ENCODE measurements at regions not wholly inside any gene's neighbourhood (a gene's known extent, or its start where the extent isn't known, plus 50 kb on each side); places are given as distances from the start of the nearest gene placed in this dataset.
A peak's percentile ranks its signal among the peaks of the same experiment; 100 is the strongest.

DNA sequence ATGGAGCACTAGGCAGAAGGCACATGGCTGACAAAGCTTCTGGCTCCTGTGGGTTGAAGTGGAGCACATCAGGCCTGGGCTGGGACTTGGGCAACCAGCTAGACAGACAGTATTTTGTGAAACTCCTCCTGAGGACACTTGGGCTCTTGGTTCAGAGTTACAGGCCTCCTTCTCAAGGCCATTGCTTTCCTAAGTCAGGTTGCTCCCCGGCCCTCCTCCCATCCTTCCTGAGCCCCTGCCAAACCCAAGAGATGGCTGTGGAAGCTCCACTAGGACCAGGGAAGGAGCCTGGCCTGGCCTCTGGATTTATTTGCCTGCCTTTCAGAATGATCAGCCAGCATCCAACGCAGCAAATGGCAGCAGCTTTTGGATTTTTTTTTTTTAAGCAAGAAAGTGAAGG is 56.3 kb downstream of the MAGEF1 start:
- 77 to 93% methylated on average over 2 of the region's 2 CpGs for WGBS, 2 donors
- Histone ChIP-seq H3K9me3 (no peaks in the 10 kb centered on the region), H3K36me3 (no peaks in the 10 kb centered on the region), H3K4me1 (no peaks in the 10 kb centered on the region), H3K27me3 (no peaks in the 10 kb centered on the region), H3K27ac (no peak overlapping the region), H3K4me3 (no peak overlapping the region)
- intact Hi-C loops (cut with DNase I) = no loop called here
- TF ChIP-seq, protein P1, sequence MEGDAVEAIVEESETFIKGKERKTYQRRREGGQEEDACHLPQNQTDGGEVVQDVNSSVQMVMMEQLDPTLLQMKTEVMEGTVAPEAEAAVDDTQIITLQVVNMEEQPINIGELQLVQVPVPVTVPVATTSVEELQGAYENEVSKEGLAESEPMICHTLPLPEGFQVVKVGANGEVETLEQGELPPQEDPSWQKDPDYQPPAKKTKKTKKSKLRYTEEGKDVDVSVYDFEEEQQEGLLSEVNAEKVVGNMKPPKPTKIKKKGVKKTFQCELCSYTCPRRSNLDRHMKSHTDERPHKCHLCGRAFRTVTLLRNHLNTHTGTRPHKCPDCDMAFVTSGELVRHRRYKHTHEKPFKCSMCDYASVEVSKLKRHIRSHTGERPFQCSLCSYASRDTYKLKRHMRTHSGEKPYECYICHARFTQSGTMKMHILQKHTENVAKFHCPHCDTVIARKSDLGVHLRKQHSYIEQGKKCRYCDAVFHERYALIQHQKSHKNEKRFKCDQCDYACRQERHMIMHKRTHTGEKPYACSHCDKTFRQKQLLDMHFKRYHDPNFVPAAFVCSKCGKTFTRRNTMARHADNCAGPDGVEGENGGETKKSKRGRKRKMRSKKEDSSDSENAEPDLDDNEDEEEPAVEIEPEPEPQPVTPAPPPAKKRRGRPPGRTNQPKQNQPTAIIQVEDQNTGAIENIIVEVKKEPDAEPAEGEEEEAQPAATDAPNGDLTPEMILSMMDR (IDR thresholded peaks at IDR 0.05) = no peak
- FAIRE-seq (no peak), ATAC-seq (no peak), DNase-seq (no peak)

DNA sequence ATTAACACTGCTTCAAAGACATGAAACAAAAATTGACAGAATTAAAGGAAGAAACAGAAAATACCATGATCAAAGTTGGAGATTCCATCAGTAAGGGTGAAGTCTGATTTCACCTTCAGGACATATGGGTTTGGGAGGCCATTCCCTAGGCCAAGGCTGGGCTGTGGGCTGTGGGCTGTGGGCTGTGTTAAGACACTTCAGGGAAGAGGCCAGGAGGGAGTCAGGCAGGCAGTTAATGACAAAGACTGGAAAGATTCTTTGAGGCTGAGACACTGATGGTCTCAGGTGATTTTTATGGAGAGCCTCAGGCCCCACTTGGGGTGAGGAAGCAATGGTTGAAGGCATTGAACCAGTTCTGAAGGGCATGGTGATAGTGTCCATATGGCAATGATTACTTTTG is 57.5 kb downstream of the MAGEF1 start:
- ATAC-seq = no peak
- H3K27me3 ChIP-seq = no peaks in the 10 kb centered on the region
- no peaks in the 10 kb centered on the region for H3K36me3 ChIP-seq

DNA sequence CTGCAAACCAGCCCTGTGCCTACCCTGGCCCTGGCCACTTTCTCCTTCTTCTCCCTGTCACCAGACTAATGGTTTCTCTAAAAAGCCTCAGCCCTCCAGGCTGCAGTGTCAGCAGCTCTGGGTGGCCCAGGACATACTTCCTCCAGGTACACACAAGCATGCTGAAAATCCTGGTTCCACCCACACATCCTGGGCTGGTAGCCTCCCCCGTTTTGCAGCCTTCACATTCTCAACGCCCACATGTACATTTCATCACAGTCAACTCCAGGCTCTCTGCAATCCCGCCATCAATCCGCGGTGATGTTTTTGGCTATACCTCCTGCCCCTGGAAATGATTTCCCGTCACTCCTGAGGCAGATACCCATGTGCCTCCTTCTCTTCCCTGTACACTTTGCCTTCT is 59.4 kb downstream of the MAGEF1 start:
- Histone ChIP-seq H3K4me1 (no peaks in the 10 kb centered on the region), H3K27ac (no peak overlapping the region), H3K9me3 (no peaks in the 10 kb centered on the region), H3K4me3 (no peak overlapping the region), H3K27me3 (no peaks in the 10 kb centered on the region), H3K36me3 (no peaks in the 10 kb centered on the region)
- ATAC-seq (peak in 2 of 4 donors; percentile 46 to 59), FAIRE-seq (no peak), DNase-seq (no peak)
- intact Hi-C loops (cut with DNase I) = no loop called here
- TF ChIP-seq, protein P1 (IDR thresholded peaks at IDR 0.05) = no peak
- 59 to 76% methylated on average over 6 of the region's 6 CpGs for WGBS, 2 donors

More for the DNA sequence above, 57.5 kb downstream of the MAGEF1 start:
- TF ChIP-seq, protein P1 (IDR thresholded peaks at IDR 0.05) = no peak
- Histone ChIP-seq H3K27ac (no peak overlapping the region), H3K9me3 (no peaks in the 10 kb centered on the region), H3K4me1 (no peaks in the 10 kb centered on the region), H3K4me3 (no peak overlapping the region)
- DNase-seq (no peak), FAIRE-seq (no peak)
- intact Hi-C loops (cut with DNase I) = no loop called here

DNA sequence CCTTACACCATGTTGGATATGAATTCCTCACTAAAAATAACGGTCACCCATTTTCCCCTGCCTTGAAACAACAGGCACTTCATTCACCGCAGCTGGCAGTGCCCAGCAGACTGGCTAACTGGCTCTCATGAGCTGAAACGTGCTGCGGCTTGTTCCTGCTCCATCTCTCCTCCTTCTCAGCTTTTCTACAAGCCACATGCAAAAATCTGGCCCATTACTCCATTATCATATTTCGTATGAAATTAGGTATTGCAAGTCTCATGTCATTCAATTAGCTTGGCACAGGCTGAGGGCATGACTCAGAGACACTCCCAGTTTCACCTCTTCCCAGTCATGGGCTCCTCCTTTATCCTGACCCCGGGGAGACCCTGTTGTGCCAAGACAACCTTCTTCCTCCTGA is 60.0 kb downstream of the MAGEF1 start:
- ATAC-seq (peak in 2 of 4 donors; percentile 34 to 70), FAIRE-seq (no peak), DNase-seq (no peak)
- Histone ChIP-seq H3K27me3 (no peaks in the 10 kb centered on the region), H3K4me1 (no peaks in the 10 kb centered on the region), H3K9me3 (no peaks in the 10 kb centered on the region), H3K36me3 (no peaks in the 10 kb centered on the region), H3K27ac (no peak overlapping the region), H3K4me3 (no peak overlapping the region)
- intact Hi-C loops (cut with DNase I) = no loop called here
- TF ChIP-seq, protein P1 (IDR thresholded peaks at IDR 0.05) = no peak
- WGBS, 2 donors = 88 to 89% methylated on average over 6 of the region's 6 CpGs

DNA sequence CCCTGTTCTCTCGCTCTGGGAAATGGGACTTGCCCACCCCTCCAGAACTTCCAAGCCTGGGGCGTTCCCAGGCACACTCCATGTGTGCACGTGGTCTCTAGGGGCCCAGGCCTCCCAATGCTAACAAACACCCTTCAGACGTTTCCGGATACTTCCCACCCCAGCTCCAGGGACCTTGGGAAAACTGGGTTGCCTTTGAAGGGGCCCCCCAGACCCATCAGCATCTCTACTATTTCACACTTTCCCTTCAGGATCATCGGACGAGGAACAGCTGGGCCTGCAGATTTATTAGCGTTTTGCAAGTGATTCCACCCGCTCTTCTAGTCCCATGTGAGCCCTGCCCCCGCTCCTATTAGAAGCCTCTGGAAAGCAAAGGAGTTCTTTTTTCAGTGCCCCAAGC is 63.2 kb downstream of the MAGEF1 start:
- Histone ChIP-seq H3K27ac (no peak overlapping the region), H3K27me3 (no peaks in the 10 kb centered on the region), H3K9me3 (no peaks in the 10 kb centered on the region), H3K4me3 (no peak overlapping the region), H3K4me1 (peaks cover 7 to 14% (median 11%) of the 10 kb centered on the region in 3 donors), H3K36me3 (no peaks in the 10 kb centered on the region)
- intact Hi-C loops (cut with DNase I) = no loop called here
- ATAC-seq (no peak), DNase-seq (no peak), FAIRE-seq (no peak)
- TF ChIP-seq, protein P1 (IDR thresholded peaks at IDR 0.05) = no peak
- 81 to 88% methylated on average over 10 of the region's 10 CpGs for WGBS, 2 donors
